Lower leg skin (tissue), 3 donors: ENCODE measurements at regions not wholly inside any gene's neighbourhood (a gene's known extent, or its start where the extent isn't known, plus 50 kb on each side); places are given as distances from the start of the nearest gene placed in this dataset.

Experiments used
- CTCF ChIP-seq, 3 donors: fragments of 450-650 bp; IDR thresholded peaks; one replicate each; pipeline ENCODE4 v1.5.1; 2016; ENCODE audit warnings: antibody characterized with exemption in 3 of 3, mild to moderate bottlenecking in 3 of 3, moderate library complexity in 2 of 3
- POLR2A ChIP-seq, 2 donors: fragments of 450-650 bp; IDR thresholded peaks; one replicate each; pipeline ENCODE4 v1.6.1; 2016 to 2017; ENCODE audit warnings: antibody characterized with exemption in 2 of 2, mild to moderate bottlenecking in 1 of 2, moderate library complexity in 1 of 2

DNA sequence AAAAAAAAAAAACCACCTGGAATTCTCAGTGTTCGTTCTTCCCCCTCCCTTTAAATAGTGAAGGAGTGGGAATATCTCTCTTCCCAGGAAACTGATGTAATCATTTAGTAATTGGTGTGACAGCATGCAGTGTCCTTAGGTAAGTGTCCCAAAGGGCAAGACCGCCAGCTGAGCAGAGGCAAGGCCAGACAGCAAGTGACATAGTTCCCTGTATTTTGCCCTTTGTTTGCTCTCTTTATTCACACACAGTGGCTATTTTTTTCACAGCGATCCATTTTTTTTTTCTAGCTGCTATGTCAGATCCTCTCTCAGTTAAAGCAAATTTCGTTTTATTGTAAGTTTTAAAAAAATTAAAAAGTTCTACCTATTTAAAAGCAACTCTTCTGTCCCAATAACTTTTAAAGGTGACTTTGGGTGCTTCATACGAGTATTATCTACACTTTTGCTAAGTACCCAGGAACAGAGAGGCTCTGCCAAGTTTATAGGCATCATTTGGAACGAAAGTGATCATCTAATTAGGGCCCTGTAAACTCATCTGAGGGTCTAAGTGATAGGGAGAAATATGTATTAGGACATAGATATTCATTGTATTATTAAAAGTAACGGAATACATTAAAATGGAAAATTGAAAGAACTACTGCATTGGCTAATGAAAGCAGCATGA lies 98.2 kb upstream of the ALDH1A1 start:
- TF ChIP-seq CTCF (IDR thresholded peaks at IDR 0.05) (no peak), POLR2A (IDR thresholded peaks at IDR 0.05) (no peak)
